PC-9 (cell line): ENCODE measurements at regions not wholly inside any gene's neighbourhood (a gene's known extent, or its start where the extent isn't known, plus 50 kb on each side); places are given as distances from the start of the nearest gene placed in this dataset.
"Not testable (repeated sequence)": the region's sequence is repeated elsewhere in the genome, so short reads cannot be mapped to it uniquely, and the experiment has no call there.

Experiments used
- BruUV-seq: library from RNA; stranded (reverse); fragments of 400-500 nt; replicated peaks from 2 replicates; lab custom pipeline; 2021; lab: Mats Ljungman, UMichigan
- CTCF ChIA-PET: fragments of 300-600 bp; sonication (Branson Sonifier 250); formaldehyde crosslinking; loops from one replicate; lab custom pipeline; 2022; ENCODE audit warnings: antibody characterized with exemption; lab: Charles Lee
- POLR2A ChIA-PET: fragments of 300-600 bp; sonication (Branson Sonifier 250); formaldehyde crosslinking; loops from one replicate; lab custom pipeline; 2022; ENCODE audit warnings: antibody characterized with exemption; ENCODE audit not compliant: unreplicated experiment; lab: Charles Lee
- DNase-seq, 2 experiments: peaks; one replicate each; pipeline versions ENCODE4 v3.0.0 to v3.0.0-alpha.2; 2015 to 2022; ENCODE audit warnings: mixed read lengths in 1 of 2
- H2AFZ ChIP-seq: fragments of 200-600 bp; sonication (generic); 2 replicates; pipeline ENCODE4 v1.8.1; 2017; ENCODE audit warnings: antibody characterized with exemption
- H3F3A ChIP-seq: fragments of 200-600 bp; sonication (generic); 2 replicates; pipeline ENCODE4 v1.8.1; 2017; ENCODE audit warnings: antibody characterized with exemption, mild to moderate bottlenecking, low read depth; ENCODE audit not compliant: insufficient read depth
- H3K27ac ChIP-seq: fragments of 200-600 bp; sonication (generic); 2 replicates; pipeline ENCODE4 v1.6.1; 2016; ENCODE audit warnings: mixed run types
- H3K27me3 ChIP-seq: fragments of 200-600 bp; sonication (generic); 2 replicates; pipeline ENCODE4 v1.6.1; 2016; ENCODE audit warnings: low read depth, mixed run types; ENCODE audit not compliant: insufficient read depth
- H3K36me3 ChIP-seq: fragments of 200-600 bp; sonication (generic); 2 replicates; pipeline ENCODE4 v1.6.1; 2016; ENCODE audit warnings: low read depth, mixed run types
- H3K4me1 ChIP-seq: fragments of 200-600 bp; sonication (generic); replicated peaks from 2 replicates; pipeline ENCODE4 v1.6.1; 2016; ENCODE audit warnings: mixed run types; ENCODE audit not compliant: insufficient read depth
- H3K4me2 ChIP-seq: fragments of 200-600 bp; sonication (generic); 2 replicates; pipeline ENCODE4 v1.6.1; 2017; ENCODE audit warnings: mixed run types
- H3K4me3 ChIP-seq: fragments of 200-600 bp; sonication (generic); 2 replicates; pipeline ENCODE4 v1.6.1; 2016; ENCODE audit warnings: mixed run types
- H3K79me2 ChIP-seq: fragments of 200-600 bp; sonication (generic); 2 replicates; pipeline ENCODE4 v1.6.1; 2017; ENCODE audit warnings: low read depth, mixed run types
- H3K9me2 ChIP-seq: fragments of 200-600 bp; sonication (generic); 2 replicates; pipeline ENCODE4 v1.8.1; 2017; ENCODE audit warnings: mild to moderate bottlenecking; ENCODE audit not compliant: insufficient read depth
- H3K9me3 ChIP-seq: fragments of 200-600 bp; sonication (generic); 2 replicates; pipeline ENCODE4 v1.8.1; 2016; ENCODE audit warnings: low read depth; ENCODE audit not compliant: insufficient read depth
- H4K20me1 ChIP-seq: fragments of 200-600 bp; sonication (generic); 2 replicates; pipeline ENCODE4 v1.8.1; 2017; ENCODE audit not compliant: insufficient read depth
- EZH2 ChIP-seq: fragments of 200-600 bp; sonication (generic); IDR thresholded peaks from 2 replicates; pipeline ENCODE4 v1.8.0; 2017; ENCODE audit warnings: antibody characterized with exemption, low read depth
- intact Hi-C: fragments of 100-400 bp; cut with micrococcal nuclease; formaldehyde crosslinking; loops from one replicate; pipeline ENCODE4 v1.10.0; 2022; ENCODE audit not compliant: unreplicated experiment
- TF ChIP-seq, protein P1 (sequence below): fragments of 200-600 bp; sonication (generic); conservative IDR thresholded peaks from 2 replicates; pipeline ENCODE4 v1.6.1; 2017; ENCODE audit warnings: mixed run types, antibody characterized with exemption, mild to moderate bottlenecking, moderate library complexity

DNA sequence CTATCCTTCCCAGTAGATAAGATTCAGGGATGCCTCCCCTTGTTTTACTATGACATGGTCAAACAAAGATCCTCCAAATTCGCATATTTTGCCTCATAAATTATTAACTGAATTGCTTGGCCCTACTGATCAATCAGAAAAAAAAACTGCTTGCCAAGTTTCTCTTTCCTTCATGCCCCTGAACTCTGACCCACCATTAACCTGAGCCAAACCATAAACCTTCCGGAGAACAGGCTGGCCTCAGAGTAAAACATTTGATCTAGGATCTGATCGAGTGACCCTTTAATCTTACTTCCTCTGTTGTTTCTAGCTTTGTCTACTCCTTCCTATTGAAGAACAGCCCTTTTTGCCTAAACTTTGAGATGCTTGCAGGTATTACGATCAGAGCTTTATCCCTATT lies 209.7 kb upstream of the FAM47A start:
- H3K36me3 ChIP-seq = no peaks in the 10 kb centered on the region
- no peak overlapping the region for H3K27ac ChIP-seq
- TF ChIP-seq, protein P1, sequence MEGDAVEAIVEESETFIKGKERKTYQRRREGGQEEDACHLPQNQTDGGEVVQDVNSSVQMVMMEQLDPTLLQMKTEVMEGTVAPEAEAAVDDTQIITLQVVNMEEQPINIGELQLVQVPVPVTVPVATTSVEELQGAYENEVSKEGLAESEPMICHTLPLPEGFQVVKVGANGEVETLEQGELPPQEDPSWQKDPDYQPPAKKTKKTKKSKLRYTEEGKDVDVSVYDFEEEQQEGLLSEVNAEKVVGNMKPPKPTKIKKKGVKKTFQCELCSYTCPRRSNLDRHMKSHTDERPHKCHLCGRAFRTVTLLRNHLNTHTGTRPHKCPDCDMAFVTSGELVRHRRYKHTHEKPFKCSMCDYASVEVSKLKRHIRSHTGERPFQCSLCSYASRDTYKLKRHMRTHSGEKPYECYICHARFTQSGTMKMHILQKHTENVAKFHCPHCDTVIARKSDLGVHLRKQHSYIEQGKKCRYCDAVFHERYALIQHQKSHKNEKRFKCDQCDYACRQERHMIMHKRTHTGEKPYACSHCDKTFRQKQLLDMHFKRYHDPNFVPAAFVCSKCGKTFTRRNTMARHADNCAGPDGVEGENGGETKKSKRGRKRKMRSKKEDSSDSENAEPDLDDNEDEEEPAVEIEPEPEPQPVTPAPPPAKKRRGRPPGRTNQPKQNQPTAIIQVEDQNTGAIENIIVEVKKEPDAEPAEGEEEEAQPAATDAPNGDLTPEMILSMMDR = no peak
- TF ChIP-seq EZH2 = no peak
- no peak overlapping the region for H3K4me3 ChIP-seq
- H4K20me1 ChIP-seq = no peaks in the 10 kb centered on the region
- H3K27me3 ChIP-seq = no peaks in the 10 kb centered on the region
- H3K9me3 ChIP-seq = no peaks in the 10 kb centered on the region
- BruUV-seq = no TSS peak
- DNase-seq = no peak
- H3K4me2 ChIP-seq = no peak overlapping the region
- H3K9me2 ChIP-seq = no peaks in the 10 kb centered on the region
- POLR2A ChIA-PET = no interaction called here
- no peaks in the 10 kb centered on the region for H3K79me2 ChIP-seq
- H3F3A ChIP-seq = no peaks in the 10 kb centered on the region
- CTCF ChIA-PET = interaction anchor here (1.1 kb wide), 1 partner anchor 907 kb away, joined by 5 read pairs; no protein-coding TSS in a partner anchor
- H2AFZ ChIP-seq = no peak overlapping the region
- intact Hi-C loops = no loop called here
- H3K4me1 ChIP-seq = no peaks in the 10 kb centered on the region

DNA sequence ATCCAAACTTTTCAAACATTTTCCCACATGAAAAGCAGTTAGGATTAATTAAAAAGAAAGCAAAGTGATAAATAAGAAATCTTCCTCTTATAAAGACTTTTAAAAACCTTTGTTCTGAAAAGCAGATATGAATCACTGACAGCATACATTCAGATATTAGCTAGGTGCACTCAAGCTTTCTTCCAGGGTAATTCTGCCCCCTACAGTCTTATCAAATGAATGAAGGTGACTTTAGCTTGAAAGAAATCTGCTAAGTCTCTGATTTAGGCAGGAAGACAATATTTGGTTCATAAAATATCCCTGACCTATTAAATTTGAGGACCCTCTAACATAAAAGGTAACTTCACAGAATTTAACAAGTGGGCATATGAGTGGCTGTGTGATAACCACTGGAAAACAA lies 209.1 kb upstream of the FAM47A start:
- Histone ChIP-seq H3K36me3 (no peaks in the 10 kb centered on the region), H3K79me2 (no peaks in the 10 kb centered on the region), H3K9me2 (no peaks in the 10 kb centered on the region), H3K27me3 (no peaks in the 10 kb centered on the region), H3K9me3 (no peaks in the 10 kb centered on the region), H3K27ac (no peak overlapping the region), H2AFZ (no peak overlapping the region), H3K4me1 (no peaks in the 10 kb centered on the region), H3F3A (no peaks in the 10 kb centered on the region), H3K4me2 (no peak overlapping the region), H3K4me3 (no peak overlapping the region), H4K20me1 (no peaks in the 10 kb centered on the region)
- ChIA-PET CTCF (interaction anchor here (1.1 kb wide), 1 partner anchor 907 kb away, joined by 5 read pairs; no protein-coding TSS in a partner anchor), POLR2A (no interaction called here)
- TF ChIP-seq, protein P1 = peak; percentile 41; the same call in 1 of the 2 replicates
- TF ChIP-seq EZH2 = no peak
- DNase-seq = no peak
- intact Hi-C loops = no loop called here
- no TSS peak for BruUV-seq

DNA sequence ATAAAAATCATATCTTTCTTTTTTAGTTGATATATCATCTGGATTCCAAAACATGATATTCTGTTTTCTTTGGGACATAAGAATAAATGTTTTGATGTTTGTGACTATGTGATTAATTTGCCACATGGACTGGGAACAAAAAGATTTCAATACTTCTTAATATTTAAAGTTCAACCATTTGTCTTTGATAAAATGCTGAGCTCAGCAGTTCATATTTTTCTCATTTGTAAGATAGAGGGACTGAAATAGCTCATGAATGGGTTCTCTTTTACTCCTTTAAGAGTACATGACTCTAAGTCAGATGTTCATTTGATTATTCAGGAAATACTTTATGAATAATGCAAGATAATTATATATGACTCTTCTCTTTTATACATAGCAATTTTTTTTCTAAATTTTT lies 205.9 kb upstream of the FAM47A start:
- POLR2A ChIA-PET = interaction anchor here (0.7 kb wide), 1 partner anchor 140 kb away, joined by 5 read pairs; no protein-coding TSS in a partner anchor
- no peak overlapping the region for H2AFZ ChIP-seq

DNA sequence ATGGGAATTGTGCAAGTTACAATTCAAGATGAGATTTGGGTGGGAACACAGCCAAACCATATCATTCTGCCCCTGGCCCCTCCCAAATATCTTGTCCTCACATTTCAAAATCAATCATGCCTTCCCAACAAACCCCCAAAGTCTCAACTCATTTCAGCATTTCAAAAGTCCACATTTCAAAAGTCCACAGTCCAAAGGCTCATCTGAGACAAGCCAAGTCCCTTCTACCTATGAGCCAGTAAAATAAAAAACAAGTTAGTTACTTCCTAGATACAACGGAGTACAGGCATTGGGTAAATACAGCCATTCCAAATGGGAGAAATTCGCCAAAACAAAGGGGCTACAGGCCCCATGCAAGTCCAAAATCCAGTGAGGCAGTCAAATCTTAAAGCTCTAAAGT lies 203.3 kb upstream of the FAM47A start:
- H3K9me3 ChIP-seq, H3K4me1 ChIP-seq, intact Hi-C loops, H3K4me3 ChIP-seq, H3K4me2 ChIP-seq, H3K36me3 ChIP-seq, H3K9me2 ChIP-seq, BruUV-seq, H3F3A ChIP-seq, H3K27ac ChIP-seq, H4K20me1 ChIP-seq, H3K79me2 ChIP-seq, POLR2A ChIA-PET, DNase-seq, H3K27me3 ChIP-seq, H2AFZ ChIP-seq: not testable (repeated sequence)
- CTCF ChIA-PET = interaction anchor here (0.6 kb wide), 1 partner anchor 1515 kb away, joined by 4 read pairs; no protein-coding TSS in a partner anchor

More for the DNA sequence above, 205.9 kb upstream of the FAM47A start:
- H3F3A ChIP-seq = no peaks in the 10 kb centered on the region
- TF ChIP-seq, protein P1 = no peak
- no peak for TF ChIP-seq EZH2
- no peaks in the 10 kb centered on the region for H3K27me3 ChIP-seq
- no peaks in the 10 kb centered on the region for H4K20me1 ChIP-seq
- H3K79me2 ChIP-seq = no peaks in the 10 kb centered on the region
- DNase-seq = no peak
- no peak overlapping the region for H3K27ac ChIP-seq
- no TSS peak for BruUV-seq
- intact Hi-C loops = no loop called here
- H3K4me1 ChIP-seq = no peaks in the 10 kb centered on the region
- H3K4me2 ChIP-seq = no peak overlapping the region
- CTCF ChIA-PET = no interaction called here
- no peaks in the 10 kb centered on the region for H3K9me3 ChIP-seq
- no peaks in the 10 kb centered on the region for H3K9me2 ChIP-seq
- H3K36me3 ChIP-seq = no peaks in the 10 kb centered on the region
- no peak overlapping the region for H3K4me3 ChIP-seq
